ENCODE measurements at regions not wholly inside any gene's neighbourhood (a gene's known extent, or its start where the extent isn't known, plus 50 kb on each side); places are given as distances from the start of the nearest gene placed in this dataset.

GRCh38 chr16:65218348-65218747 lies 96.5 kb upstream of the CDH11 start:
- no peak for DNase-seq

GRCh38 chr16:65213866-65214595 lies 92.2 kb upstream of the CDH11 start:
- no peak for DNase-seq

- no peak for DNase-seq
Observed at GRCh38 chr16:65212791-65213190, 90.9 kb upstream of the CDH11 start.

- no peak for DNase-seq
Observed at GRCh38 chr16:65212240-65212639, 90.4 kb upstream of the CDH11 start.

- DNase-seq, result no peak
Observed at GRCh38 chr16:65202461-65202860, 80.6 kb upstream of the CDH11 start.

GRCh38 chr16:65201511-65201910 lies 79.6 kb upstream of the CDH11 start:
- no peak for DNase-seq

GRCh38 chr16:65200857-65201256 lies 79.0 kb upstream of the CDH11 start:
- DNase-seq, result no peak

GRCh38 chr16:65200156-65200773 lies 78.4 kb upstream of the CDH11 start:
- DNase-seq, result no peak

- no peak for DNase-seq
Observed at GRCh38 chr16:65196420-65197075, 74.7 kb upstream of the CDH11 start.

- DNase-seq, result no peak
Observed at GRCh38 chr16:65195998-65196397, 74.1 kb upstream of the CDH11 start.

GRCh38 chr16:65185241-65185778 lies 63.4 kb upstream of the CDH11 start:
- no peak for DNase-seq

- no peak for DNase-seq
Observed at GRCh38 chr16:65181071-65181561, 59.3 kb upstream of the CDH11 start.

GRCh38 chr16:65178151-65178550 lies 56.3 kb upstream of the CDH11 start:
- DNase-seq, result no peak

- no peak for DNase-seq
Observed at GRCh38 chr16:65176603-65177002, 54.7 kb upstream of the CDH11 start.

GRCh38 chr16:65172356-65172755 lies 50.5 kb upstream of the CDH11 start:
- DNase-seq, result no peak
